ENCODE measurements at regions not wholly inside any gene's neighbourhood (a gene's known extent, or its start where the extent isn't known, plus 50 kb on each side); places are given as distances from the start of the nearest gene placed in this dataset.

GRCh38 chr19:29431332-29431731 lies 94.5 kb upstream of the VSTM2B start:
- no peak for TF ChIP-seq CTCF (IDR thresholded peaks at IDR 0.05 in 2 of 3, conservative IDR thresholded peaks at IDR 0.05 in 1 of 3; ENCODE audit: borderline replicate concordance in 1 of 3, insufficient read depth in 1 of 3, low read depth in 2 of 3, low read length in 2 of 3)
- no peak for TF ChIP-seq POLR2AphosphoS5 (IDR thresholded peaks at IDR 0.05; ENCODE audit: low read depth, low read length)
- no peak for TF ChIP-seq POLR2A (IDR thresholded peaks at IDR 0.05; ENCODE audit: borderline replicate concordance, extremely low read depth, insufficient read depth, insufficient read length)
- TF ChIP-seq EZH2 (IDR thresholded peaks at IDR 0.05), result no peak
- no peak for TF ChIP-seq ZNF274 (IDR thresholded peaks at IDR 0.05; ENCODE audit: low read depth, low read length)
- no peak for TF ChIP-seq RAD21 (IDR thresholded peaks at IDR 0.05; ENCODE audit: low read depth)
